Heart right ventricle (tissue), 16 donors: ENCODE measurements at regions not wholly inside any gene's neighbourhood (a gene's known extent, or its start where the extent isn't known, plus 50 kb on each side); places are given as distances from the start of the nearest gene placed in this dataset.

ENCODE experiments used
- ATAC-seq, 8 donors: fragments of 200-7000 bp; cut with Tn5 transposase; one replicate each; pipeline ENCODE4 v1.9.1; 2020; ENCODE audit warnings: mild to moderate bottlenecking in 8 of 8, moderate library complexity in 8 of 8, moderate number of reproducible peaks in 1 of 8
- DNase-seq, 2 donors: peaks; one replicate each; pipeline ENCODE4 v3.0.0-alpha.2; 2020
- H3K27ac ChIP-seq, 10 donors: fragments of 200-600 bp; sonication (generic) in 2 of 10; one replicate each; pipeline versions ENCODE4 v1.5.0 to v1.8.0; 2020 to 2022; ENCODE audit warnings: mild to moderate bottlenecking in 3 of 10
- H3K27me3 ChIP-seq, 7 donors: fragments of 200-600 bp; one replicate each; pipeline ENCODE4 v1.8.0; 2021 to 2022; ENCODE audit warnings: mild to moderate bottlenecking in 2 of 7
- H3K36me3 ChIP-seq, 9 donors: fragments of 200-600 bp; sonication (generic) in 1 of 9; one replicate each; pipeline versions ENCODE4 v1.5.0 to v1.8.0; 2020 to 2022; ENCODE audit warnings: mild to moderate bottlenecking in 2 of 9
- H3K4me1 ChIP-seq, 9 donors: fragments of 200-600 bp; sonication (generic) in 1 of 9; one replicate each; pipeline versions ENCODE4 v1.5.0 to v1.8.0; 2020 to 2022; ENCODE audit warnings: mild to moderate bottlenecking in 4 of 9
- H3K4me3 ChIP-seq, 10 donors: fragments of 200-600 bp; sonication (generic) in 2 of 10; one replicate each; pipeline versions ENCODE4 v1.5.0 to v1.8.0; 2020 to 2022; ENCODE audit warnings: mild to moderate bottlenecking in 7 of 10, moderate library complexity in 2 of 10
- H3K9me3 ChIP-seq, 11 donors: fragments of 200-600 bp in 10 of 11; sonication (generic) in 2 of 11; one replicate each; pipeline versions ENCODE4 v1.5.0 to v1.8.0; 2013 to 2022; ENCODE audit warnings: mild to moderate bottlenecking in 2 of 11, control low read depth in 1 of 11, moderate library complexity in 1 of 11
- WGBS, 2 donors: extraction: QIAGEN DNeasy Blood & Tissue Kit; methylation state at CpG; one replicate each; pipeline ENCODE4 v1.1.7; 2013; ENCODE audit warnings: inconsistent platforms in 1 of 2; 5-methylcytosine and 5-hydroxymethylcytosine counted together
- intact Hi-C, 10 donors: fragments of 100-400 bp; cut with DNase I; formaldehyde crosslinking; loops; one replicate each; pipeline versions ENCODE4 v1.11.1 to v1.14.2; 2022
- TF ChIP-seq, protein P1 (sequence below), 9 donors: fragments of 200-600 bp; sonication (generic) in 2 of 9; IDR thresholded peaks; one replicate each; pipeline versions ENCODE4 v1.5.0 to v1.8.0; 2021 to 2022; ENCODE audit warnings: antibody characterized with exemption in 9 of 9, mild to moderate bottlenecking in 5 of 9, moderate library complexity in 1 of 9
- donor health status: Arrhythmogenic right ventricular cardiomyopathy.
- donor health status: ischemic (EF 13 %, LVEDD 7.1; RV severe dilation, severe dysfunction).
- donor health status: healthy with polysubstance abuse.
- donor health status: DM: no; HTN: yes; CAD: no.
- donor health status: DM: no; HTN: no; CAD: no.
- donor health status: ischemic (EF 25% LVEDD 6.9; RV normal size, moderate dysfunction).
- donor health status: ischemic (EF 25% LVEDD 5.7; RV mildly dilated, moderate dysfunction).
- donor health status: healthy.
- donor health status: DM: yes; HTN: yes; CAD: no.
- donor health status: Ischemic cardiomyopathy.
- donor health status: ischemic (EF 35%, LVEDD 5.7; RV mildly dilated, moderate dysfunction).
- donor health status: nonischemic (EF 11% LVEDD 7.7; RV severe dilation, severe dysfunction).
- donor health status: DM: yes; HTN: yes; CAD: no.
- donor health status: PGD.
- donor health status: ischemic (EF 29% LVEDD 5.4; RV normal size, mild dysfunction).
- donor health status: nonischemic (EF 23%, LVEDD 6.1; RV moderate dilation, normal function).

DNA sequence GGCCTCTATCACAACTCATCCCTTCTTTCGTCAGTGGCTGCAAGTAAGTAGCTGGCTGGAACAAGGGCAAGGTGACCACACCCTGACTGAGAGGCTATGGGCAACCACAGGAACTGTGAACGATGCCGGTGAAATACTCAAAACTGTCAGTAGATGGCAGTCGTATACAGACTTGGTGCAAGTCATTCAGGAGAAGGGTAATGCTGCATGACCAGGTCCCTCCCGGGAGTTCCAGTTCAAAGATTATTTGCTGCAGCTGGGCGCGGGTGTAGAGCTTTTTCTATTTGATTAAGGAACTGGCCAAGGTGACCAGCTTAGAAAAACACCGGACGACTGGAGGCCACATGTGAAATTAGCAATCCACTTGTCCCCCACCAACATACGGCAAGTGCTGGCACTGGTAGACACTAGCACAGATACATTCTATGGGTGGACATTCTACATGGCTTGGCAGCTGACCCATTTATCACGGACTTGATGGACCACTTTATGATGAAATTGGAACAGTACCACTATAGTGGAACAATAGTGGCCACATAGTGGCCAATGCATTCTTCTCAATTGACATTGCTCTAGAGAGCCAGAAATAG lies 726.6 kb downstream of the TRAM1L1 start:
- Histone ChIP-seq H3K36me3 (no peaks in the 10 kb centered on the region), H3K4me1 (no peaks in the 10 kb centered on the region), H3K27me3 (no peaks in the 10 kb centered on the region), H3K4me3 (no peak overlapping the region), H3K9me3 (peaks cover 0 to 6% (median 0%) of the 10 kb centered on the region in 11 donors), H3K27ac (no peak overlapping the region)
- TF ChIP-seq, protein P1, sequence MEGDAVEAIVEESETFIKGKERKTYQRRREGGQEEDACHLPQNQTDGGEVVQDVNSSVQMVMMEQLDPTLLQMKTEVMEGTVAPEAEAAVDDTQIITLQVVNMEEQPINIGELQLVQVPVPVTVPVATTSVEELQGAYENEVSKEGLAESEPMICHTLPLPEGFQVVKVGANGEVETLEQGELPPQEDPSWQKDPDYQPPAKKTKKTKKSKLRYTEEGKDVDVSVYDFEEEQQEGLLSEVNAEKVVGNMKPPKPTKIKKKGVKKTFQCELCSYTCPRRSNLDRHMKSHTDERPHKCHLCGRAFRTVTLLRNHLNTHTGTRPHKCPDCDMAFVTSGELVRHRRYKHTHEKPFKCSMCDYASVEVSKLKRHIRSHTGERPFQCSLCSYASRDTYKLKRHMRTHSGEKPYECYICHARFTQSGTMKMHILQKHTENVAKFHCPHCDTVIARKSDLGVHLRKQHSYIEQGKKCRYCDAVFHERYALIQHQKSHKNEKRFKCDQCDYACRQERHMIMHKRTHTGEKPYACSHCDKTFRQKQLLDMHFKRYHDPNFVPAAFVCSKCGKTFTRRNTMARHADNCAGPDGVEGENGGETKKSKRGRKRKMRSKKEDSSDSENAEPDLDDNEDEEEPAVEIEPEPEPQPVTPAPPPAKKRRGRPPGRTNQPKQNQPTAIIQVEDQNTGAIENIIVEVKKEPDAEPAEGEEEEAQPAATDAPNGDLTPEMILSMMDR (IDR thresholded peaks at IDR 0.05): peak in 8 of 9 donors; percentile 25 to 60 (median 50)
- 32 to 34% methylated on average over 11 of the region's 11 CpGs for WGBS, 2 donors
- intact Hi-C loops: no loop called here
- ATAC-seq (peak in 6 of 8 donors; percentile 44 to 78 (median 61)), DNase-seq (peak in 1 of 2 donors; percentile 21)

DNA sequence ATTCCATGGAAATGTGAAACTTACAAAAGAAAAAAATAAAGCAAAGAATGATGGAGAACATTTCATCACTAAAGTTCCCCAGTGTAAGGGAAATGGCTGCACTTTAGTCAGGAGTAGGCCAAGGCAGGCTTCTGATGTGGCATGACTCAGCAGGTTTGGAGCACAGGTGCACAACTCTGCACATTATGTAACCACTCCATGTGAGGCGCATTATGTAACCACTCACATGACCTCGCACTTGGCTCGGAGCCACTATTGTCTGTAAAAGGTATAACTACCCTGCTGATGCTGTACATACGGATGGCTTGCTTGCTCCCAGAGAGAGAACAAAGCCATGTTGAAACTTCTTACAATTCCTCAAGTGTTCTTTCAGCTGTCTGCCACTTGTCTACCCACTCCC lies 727.6 kb downstream of the TRAM1L1 start:
- intact Hi-C loops: no loop called here
- 78 to 84% methylated on average over 4 of the region's 4 CpGs for WGBS, 2 donors
- TF ChIP-seq, protein P1 (IDR thresholded peaks at IDR 0.05): no peak
- Histone ChIP-seq H3K4me3 (no peak overlapping the region), H3K36me3 (no peaks in the 10 kb centered on the region), H3K27me3 (no peaks in the 10 kb centered on the region), H3K4me1 (no peaks in the 10 kb centered on the region), H3K27ac (no peak overlapping the region), H3K9me3 (peaks cover 0 to 6% (median 0%) of the 10 kb centered on the region in 11 donors)
- no peak for ATAC-seq
- DNase-seq: no peak

DNA sequence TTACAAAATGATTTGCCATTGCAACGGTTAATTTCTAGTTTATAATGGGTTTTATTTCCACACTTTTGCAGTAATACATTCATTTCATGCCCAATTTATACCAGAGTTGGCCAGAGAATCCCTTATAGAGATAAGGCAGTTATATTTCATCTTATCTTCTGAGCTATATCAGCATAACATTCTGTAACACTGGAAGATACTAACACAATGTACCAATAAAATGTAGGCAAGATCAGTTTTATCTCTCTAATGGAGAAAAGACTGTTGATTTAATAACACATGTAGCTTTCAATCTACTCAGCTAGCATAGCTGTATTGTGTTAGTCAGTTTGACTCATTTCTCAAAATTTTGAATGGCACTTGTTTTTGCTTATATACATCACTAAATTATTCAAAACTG lies 738.6 kb downstream of the TRAM1L1 start:
- TF ChIP-seq, protein P1 (IDR thresholded peaks at IDR 0.05): no peak
- Histone ChIP-seq H3K27ac (no peak overlapping the region), H3K27me3 (no peaks in the 10 kb centered on the region), H3K4me1 (no peaks in the 10 kb centered on the region), H3K4me3 (no peak overlapping the region), H3K9me3 (no peaks in the 10 kb centered on the region), H3K36me3 (no peaks in the 10 kb centered on the region)
- no peak for ATAC-seq
- intact Hi-C loops: no loop called here
- no peak for DNase-seq
- 79 to 88% methylated on average over 1 of the region's 1 CpG for WGBS, 2 donors

DNA sequence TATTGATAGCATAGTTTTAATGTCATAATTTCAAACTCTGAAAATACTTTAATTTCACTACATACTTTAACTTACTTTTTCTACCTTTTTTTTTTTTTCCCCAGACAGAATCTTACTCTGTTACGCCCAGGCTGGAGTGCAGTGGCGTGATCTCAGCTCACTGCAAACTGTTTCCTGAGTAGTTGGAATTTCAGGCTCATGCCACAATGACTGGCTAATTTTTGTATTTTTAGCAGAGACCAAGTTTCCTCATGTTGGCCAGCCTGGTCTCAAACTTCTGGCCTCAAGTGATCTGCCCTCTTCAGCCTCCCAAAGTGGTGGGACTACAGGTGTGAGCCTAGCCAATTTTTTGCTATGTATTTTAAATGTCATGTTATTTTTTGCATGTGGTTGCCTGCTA lies 741.6 kb downstream of the TRAM1L1 start:
- peak in 4 of 8 donors; percentile 55 to 74 (median 57) for ATAC-seq
- 51 to 54% methylated on average over 2 of the region's 2 CpGs for WGBS, 2 donors
- TF ChIP-seq, protein P1 (IDR thresholded peaks at IDR 0.05): no peak

More for the DNA sequence above, 741.6 kb downstream of the TRAM1L1 start:
- intact Hi-C loops: no loop called here
- peak overlapping the region in 1 of 10 donors; percentile 30 for H3K27ac ChIP-seq
- H3K4me1 ChIP-seq: no peaks in the 10 kb centered on the region
- DNase-seq: peak in 1 of 2 donors; percentile 7
- no peaks in the 10 kb centered on the region for H3K9me3 ChIP-seq
- H3K27me3 ChIP-seq: no peaks in the 10 kb centered on the region
- peak overlapping the region in 2 of 10 donors; percentile 0 to 3 for H3K4me3 ChIP-seq
- no peaks in the 10 kb centered on the region for H3K36me3 ChIP-seq
